ENCODE measurements at regions not wholly inside any gene's neighbourhood (a gene's known extent, or its start where the extent isn't known, plus 50 kb on each side); places are given as distances from the start of the nearest gene placed in this dataset.

GRCh38 chr4:12949719-12950490 lies 534.2 kb downstream of the RAB28 start:
- TF ChIP-seq, protein P1, sequence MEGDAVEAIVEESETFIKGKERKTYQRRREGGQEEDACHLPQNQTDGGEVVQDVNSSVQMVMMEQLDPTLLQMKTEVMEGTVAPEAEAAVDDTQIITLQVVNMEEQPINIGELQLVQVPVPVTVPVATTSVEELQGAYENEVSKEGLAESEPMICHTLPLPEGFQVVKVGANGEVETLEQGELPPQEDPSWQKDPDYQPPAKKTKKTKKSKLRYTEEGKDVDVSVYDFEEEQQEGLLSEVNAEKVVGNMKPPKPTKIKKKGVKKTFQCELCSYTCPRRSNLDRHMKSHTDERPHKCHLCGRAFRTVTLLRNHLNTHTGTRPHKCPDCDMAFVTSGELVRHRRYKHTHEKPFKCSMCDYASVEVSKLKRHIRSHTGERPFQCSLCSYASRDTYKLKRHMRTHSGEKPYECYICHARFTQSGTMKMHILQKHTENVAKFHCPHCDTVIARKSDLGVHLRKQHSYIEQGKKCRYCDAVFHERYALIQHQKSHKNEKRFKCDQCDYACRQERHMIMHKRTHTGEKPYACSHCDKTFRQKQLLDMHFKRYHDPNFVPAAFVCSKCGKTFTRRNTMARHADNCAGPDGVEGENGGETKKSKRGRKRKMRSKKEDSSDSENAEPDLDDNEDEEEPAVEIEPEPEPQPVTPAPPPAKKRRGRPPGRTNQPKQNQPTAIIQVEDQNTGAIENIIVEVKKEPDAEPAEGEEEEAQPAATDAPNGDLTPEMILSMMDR (optimal IDR thresholded peaks at IDR 0.05 in 1 of 3, IDR thresholded peaks at IDR 0.05 in 1 of 3, conservative IDR thresholded peaks at IDR 0.05 in 1 of 3; ENCODE audit: extremely low read depth in 1 of 3, insufficient read depth in 2 of 3, low read length in 3 of 3) = no peak
- no peak for TF ChIP-seq EZH2 (IDR thresholded peaks at IDR 0.05; ENCODE audit: low read length)

Data from keratinocyte (primary cell).